Endodermal cell (in vitro differentiated cells): ENCODE measurements at regions not wholly inside any gene's neighbourhood (a gene's known extent, or its start where the extent isn't known, plus 50 kb on each side); places are given as distances from the start of the nearest gene placed in this dataset.

Source experiments
- DNase-seq: peaks from one replicate; pipeline ENCODE4 v3.0.0-alpha.2; 2017
- H3K27ac ChIP-seq: 2 replicates; pipeline ENCODE4 v1.5.1; 2013; ENCODE audit warnings: mild to moderate bottlenecking, low read depth, low read length, moderate library complexity
- H3K27me3 ChIP-seq: 2 replicates; pipeline ENCODE4 v1.6.1; 2013; ENCODE audit warnings: mild to moderate bottlenecking, low read length, moderate library complexity; ENCODE audit not compliant: insufficient read depth, control insufficient read depth, poor library complexity, severe bottlenecking
- H3K36me3 ChIP-seq: 2 replicates; pipeline ENCODE4 v1.7.0; 2013; ENCODE audit warnings: mild to moderate bottlenecking, low read length, moderate library complexity; ENCODE audit not compliant: control insufficient read depth, insufficient read depth
- H3K4me1 ChIP-seq: one replicate; pipeline ENCODE4 v1.7.0; 2013; ENCODE audit warnings: low read length; ENCODE audit not compliant: control insufficient read depth, insufficient read depth
- H3K4me3 ChIP-seq: 2 replicates; pipeline ENCODE4 v1.5.1; 2013; ENCODE audit warnings: mild to moderate bottlenecking, low read length, moderate library complexity
- H3K9ac ChIP-seq: 2 replicates; pipeline ENCODE4 v1.6.1; 2013; ENCODE audit warnings: mild to moderate bottlenecking, low read length, moderate library complexity; ENCODE audit not compliant: poor library complexity, severe bottlenecking; ENCODE audit errors: extremely low read depth
- H3K9me3 ChIP-seq: 2 replicates; pipeline ENCODE4 v1.6.1; 2013; ENCODE audit warnings: mild to moderate bottlenecking, low read length, moderate library complexity; ENCODE audit not compliant: control insufficient read depth
- H3K27ac Mint-ChIP-seq: 2 replicates; pipeline ENCODE4 v1.8.0; 2020; ENCODE audit warnings: mixed read lengths
- H3K27me3 Mint-ChIP-seq: 2 replicates; pipeline ENCODE4 v1.8.0; 2021; ENCODE audit warnings: mild to moderate bottlenecking, mixed read lengths; ENCODE audit not compliant: insufficient read depth
- H3K36me3 Mint-ChIP-seq: 2 replicates; pipeline ENCODE4 v1.8.0; 2020; ENCODE audit warnings: low read depth, mixed read lengths
- H3K4me1 Mint-ChIP-seq: 2 replicates; pipeline ENCODE4 v1.8.0; 2020; ENCODE audit warnings: mixed read lengths
- H3K4me3 Mint-ChIP-seq: 2 replicates; pipeline ENCODE4 v1.8.0; 2020; ENCODE audit warnings: mild to moderate bottlenecking, moderate library complexity, mixed read lengths
- H3K9me3 Mint-ChIP-seq: 2 replicates; pipeline ENCODE4 v1.8.0; 2020; ENCODE audit warnings: mild to moderate bottlenecking, mixed read lengths
- CTCF ChIP-seq: fragments of 200-600 bp; sonication (generic); conservative IDR thresholded peaks from 2 replicates; pipeline ENCODE4 v1.5.0; 2021; ENCODE audit warnings: antibody characterized with exemption, mild to moderate bottlenecking
- WGBS, 2 experiments: methylation state at CpG; one replicate each; pipeline versions ENCODE4 v1.1.5 to v1.1.7; 2013; ENCODE audit warnings: missing lambda C conversion rate in 2 of 2, mixed read lengths in 1 of 2; ENCODE audit not compliant: insufficient coverage in 1 of 2, insufficient read length in 1 of 2; 5-methylcytosine and 5-hydroxymethylcytosine counted together

GRCh38 chr20:50380697-50381040, 129.5 kb upstream of the PTPN1 start:
- H3K4me1 ChIP-seq = no peaks in the 10 kb centered on the region
- no peak overlapping the region for H3K27ac ChIP-seq
- no peaks in the 10 kb centered on the region for H3K9me3 ChIP-seq
- no peaks in the 10 kb centered on the region for H3K9me3 Mint-ChIP-seq
- no peak for DNase-seq
- no peaks in the 10 kb centered on the region for H3K36me3 Mint-ChIP-seq
- H3K27me3 Mint-ChIP-seq = no peaks in the 10 kb centered on the region
- H3K4me1 Mint-ChIP-seq = no peaks in the 10 kb centered on the region
- H3K36me3 ChIP-seq = no peaks in the 10 kb centered on the region
- H3K27ac Mint-ChIP-seq = no peak overlapping the region
- 86% methylated on average over 4 of the region's 5 CpGs; no CpG with 5 or more reads in 1 of the 2 experiments for WGBS, 2 experiments
- no peak overlapping the region for H3K4me3 Mint-ChIP-seq
- H3K4me3 ChIP-seq = no peak overlapping the region
- no peak overlapping the region for H3K9ac ChIP-seq
- peak; percentile 52 for TF ChIP-seq CTCF
- H3K27me3 ChIP-seq = no peaks in the 10 kb centered on the region

- Mint-ChIP-seq H3K36me3 (no peaks in the 10 kb centered on the region), H3K27ac (no peak overlapping the region), H3K9me3 (no peaks in the 10 kb centered on the region), H3K4me1 (no peaks in the 10 kb centered on the region), H3K27me3 (no peaks in the 10 kb centered on the region), H3K4me3 (no peak overlapping the region)
- H3K9ac ChIP-seq = no peak overlapping the region
- no peak overlapping the region for H3K27ac ChIP-seq
- TF ChIP-seq CTCF = no peak
- no peaks in the 10 kb centered on the region for H3K36me3 ChIP-seq
- 78 to 85% methylated on average over 5 to 7 of the region's 7 CpGs for WGBS, 2 experiments
- no peaks in the 10 kb centered on the region for H3K4me1 ChIP-seq
- DNase-seq = no peak
- no peak overlapping the region for H3K4me3 ChIP-seq
- H3K9me3 ChIP-seq = no peaks in the 10 kb centered on the region
- no peaks in the 10 kb centered on the region for H3K27me3 ChIP-seq
Measured at GRCh38 chr20:50381075-50381732, 129.0 kb upstream of the PTPN1 start.

- WGBS, 2 experiments = 87 to 92% methylated on average over 12 to 13 of the region's 13 CpGs
- no peaks in the 10 kb centered on the region for H3K9me3 ChIP-seq
- H3K27me3 ChIP-seq = no peaks in the 10 kb centered on the region
- H3K27ac ChIP-seq = no peak overlapping the region
- Mint-ChIP-seq H3K36me3 (no peaks in the 10 kb centered on the region), H3K4me1 (no peaks in the 10 kb centered on the region), H3K4me3 (no peak overlapping the region), H3K9me3 (no peaks in the 10 kb centered on the region), H3K27ac (no peak overlapping the region), H3K27me3 (no peaks in the 10 kb centered on the region)
- no peak overlapping the region for H3K9ac ChIP-seq
- TF ChIP-seq CTCF = no peak
- H3K36me3 ChIP-seq = no peaks in the 10 kb centered on the region
- H3K4me3 ChIP-seq = no peak overlapping the region
- H3K4me1 ChIP-seq = no peaks in the 10 kb centered on the region
- DNase-seq = no peak
Measured at GRCh38 chr20:50381771-50382593, 128.2 kb upstream of the PTPN1 start.
